ENCODE measurements at regions not wholly inside any gene's neighbourhood (a gene's known extent, or its start where the extent isn't known, plus 50 kb on each side); places are given as distances from the start of the nearest gene placed in this dataset.

DNA sequence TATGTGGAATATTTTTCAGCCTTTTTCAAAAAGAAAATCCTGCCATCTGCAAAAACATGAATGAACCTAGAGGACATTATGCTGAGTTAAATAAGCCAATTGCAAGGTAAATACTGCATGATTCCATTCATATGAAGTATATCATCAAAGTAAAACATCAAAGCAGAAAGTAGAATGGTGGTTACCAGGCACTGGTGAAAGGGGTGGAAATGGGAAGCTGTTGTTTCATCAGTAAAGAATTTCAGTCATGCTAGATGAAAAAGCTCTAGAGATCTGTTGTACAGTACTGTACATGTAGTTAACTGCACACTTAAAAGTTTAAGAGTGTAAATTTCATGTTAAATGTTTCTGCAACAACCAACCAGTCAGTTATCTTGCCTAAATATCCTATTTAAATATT, 196.8 kb upstream of the ADGRL3 start:
- H3K18ac ChIP-seq (ENCODE audit: insufficient read length, low read depth, low read length), result no peak overlapping the region
- no peaks in the 10 kb centered on the region for H3K4me1 ChIP-seq (ENCODE audit: insufficient read depth, low read length)
- H3K79me2 ChIP-seq (ENCODE audit: insufficient read depth, low read length), result no peaks in the 10 kb centered on the region
- no peak for DNase-seq
- H4K5ac ChIP-seq (ENCODE audit: insufficient read length, low read depth, low read length), result no peak overlapping the region
- H2AK5ac ChIP-seq (ENCODE audit: insufficient read length, low read length), result no peak overlapping the region
- H4K20me1 ChIP-seq (ENCODE audit: control insufficient read depth, insufficient read depth, insufficient read length), result no peaks in the 10 kb centered on the region
- no peak overlapping the region for H2BK5ac ChIP-seq (ENCODE audit: insufficient read length, low read length)
- TF ChIP-seq, protein P1, sequence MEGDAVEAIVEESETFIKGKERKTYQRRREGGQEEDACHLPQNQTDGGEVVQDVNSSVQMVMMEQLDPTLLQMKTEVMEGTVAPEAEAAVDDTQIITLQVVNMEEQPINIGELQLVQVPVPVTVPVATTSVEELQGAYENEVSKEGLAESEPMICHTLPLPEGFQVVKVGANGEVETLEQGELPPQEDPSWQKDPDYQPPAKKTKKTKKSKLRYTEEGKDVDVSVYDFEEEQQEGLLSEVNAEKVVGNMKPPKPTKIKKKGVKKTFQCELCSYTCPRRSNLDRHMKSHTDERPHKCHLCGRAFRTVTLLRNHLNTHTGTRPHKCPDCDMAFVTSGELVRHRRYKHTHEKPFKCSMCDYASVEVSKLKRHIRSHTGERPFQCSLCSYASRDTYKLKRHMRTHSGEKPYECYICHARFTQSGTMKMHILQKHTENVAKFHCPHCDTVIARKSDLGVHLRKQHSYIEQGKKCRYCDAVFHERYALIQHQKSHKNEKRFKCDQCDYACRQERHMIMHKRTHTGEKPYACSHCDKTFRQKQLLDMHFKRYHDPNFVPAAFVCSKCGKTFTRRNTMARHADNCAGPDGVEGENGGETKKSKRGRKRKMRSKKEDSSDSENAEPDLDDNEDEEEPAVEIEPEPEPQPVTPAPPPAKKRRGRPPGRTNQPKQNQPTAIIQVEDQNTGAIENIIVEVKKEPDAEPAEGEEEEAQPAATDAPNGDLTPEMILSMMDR (conservative IDR thresholded peaks at IDR 0.05), result no peak
- H3K27me3 ChIP-seq (ENCODE audit: insufficient read depth, low read length), result no peaks in the 10 kb centered on the region
- H3K79me1 ChIP-seq (ENCODE audit: insufficient read depth, low read depth, low read length, poor library complexity, severe bottlenecking), result no peaks in the 10 kb centered on the region
- Mint-ChIP-seq H3K4me1 (no peaks in the 10 kb centered on the region), H3K27me3 (ENCODE audit: low read depth) (no peaks in the 10 kb centered on the region; the same call in 1 of the 2 replicates), H3K27ac (no peak overlapping the region), H3K4me3 (no peak overlapping the region), H3K36me3 (ENCODE audit: insufficient read depth in 1 of 3, low read depth in 3 of 3) (peaks cover 0 to 11% (median 4%) of the 10 kb centered on the region in 3 experiments; a peak in 3 of 7 replicates), H3K9me3 (peaks cover 12 to 13% of the 10 kb centered on the region in 2 experiments)
- H3K23ac ChIP-seq (ENCODE audit: insufficient read length, low read depth, low read length), result no peak overlapping the region
- no peaks in the 10 kb centered on the region for H3K23me2 ChIP-seq (ENCODE audit: insufficient read length, low read depth, low read length, poor library complexity, severe bottlenecking)
- H3K56ac ChIP-seq (ENCODE audit: insufficient read length, low read depth, low read length), result no peak overlapping the region
- H2AFZ ChIP-seq (ENCODE audit: low read length), result no peak overlapping the region
- H4K91ac ChIP-seq (ENCODE audit: insufficient read length, low read depth, low read length), result no peak overlapping the region
- no peak overlapping the region for H3K9ac ChIP-seq (ENCODE audit: extremely low read depth, insufficient read length, low read length)
- no peak overlapping the region for H2BK20ac ChIP-seq (ENCODE audit: low read depth, low read length, poor library complexity, severe bottlenecking)
- H2BK15ac ChIP-seq (ENCODE audit: low read depth, low read length), result no peak overlapping the region
- no peak overlapping the region for H2BK120ac ChIP-seq (ENCODE audit: low read depth, low read length, poor library complexity, severe bottlenecking)
- no peak overlapping the region for H4K8ac ChIP-seq (replicated peaks; ENCODE audit: insufficient read length, low read depth, low read length)
- H3K27ac ChIP-seq (ENCODE audit: insufficient read length, low read depth, low read length), result no peak overlapping the region
- no peak overlapping the region for H3K4ac ChIP-seq (ENCODE audit: low read depth, low read length)
- H3T11ph ChIP-seq (ENCODE audit: low read length), result no peak overlapping the region
- no peaks in the 10 kb centered on the region for H3K9me3 ChIP-seq (ENCODE audit: control insufficient read depth, low read depth, low read length)
- H2BK12ac ChIP-seq (ENCODE audit: insufficient read length, low read depth, low read length), result no peak overlapping the region
- H3K4me2 ChIP-seq (ENCODE audit: insufficient read depth, insufficient read length, low read length), result no peak overlapping the region
- no peak overlapping the region for H3K14ac ChIP-seq (ENCODE audit: insufficient read depth, low read length)

All from H9 (cell line).